ENCODE measurements at regions not wholly inside any gene's neighbourhood (a gene's known extent, or its start where the extent isn't known, plus 50 kb on each side); places are given as distances from the start of the nearest gene placed in this dataset.
"Not testable (repeated sequence)": the region's sequence is repeated elsewhere in the genome, so short reads cannot be mapped to it uniquely, and the experiment has no call there.

DNA sequence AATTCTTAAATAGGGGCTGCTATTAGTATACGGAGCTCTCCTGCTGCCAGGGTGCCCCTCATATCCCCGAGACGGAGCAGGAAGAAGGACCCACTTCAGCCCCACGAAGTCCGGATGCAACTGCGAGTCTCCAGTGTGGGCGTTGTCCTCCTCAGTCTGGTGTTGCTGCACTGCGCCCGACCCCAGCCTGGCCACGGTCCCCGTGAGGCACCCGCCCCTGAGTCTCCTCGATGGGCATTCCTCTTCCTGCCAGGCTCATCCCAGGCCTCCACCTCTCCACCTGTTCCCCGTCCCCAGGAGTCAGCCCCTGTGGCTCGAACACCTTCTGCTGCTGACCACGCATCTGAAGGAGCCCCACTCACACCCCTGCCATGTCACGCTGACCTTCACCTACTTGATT is 68.1 kb upstream of the SFSWAP start:
- no peak for DNase-seq

DNA sequence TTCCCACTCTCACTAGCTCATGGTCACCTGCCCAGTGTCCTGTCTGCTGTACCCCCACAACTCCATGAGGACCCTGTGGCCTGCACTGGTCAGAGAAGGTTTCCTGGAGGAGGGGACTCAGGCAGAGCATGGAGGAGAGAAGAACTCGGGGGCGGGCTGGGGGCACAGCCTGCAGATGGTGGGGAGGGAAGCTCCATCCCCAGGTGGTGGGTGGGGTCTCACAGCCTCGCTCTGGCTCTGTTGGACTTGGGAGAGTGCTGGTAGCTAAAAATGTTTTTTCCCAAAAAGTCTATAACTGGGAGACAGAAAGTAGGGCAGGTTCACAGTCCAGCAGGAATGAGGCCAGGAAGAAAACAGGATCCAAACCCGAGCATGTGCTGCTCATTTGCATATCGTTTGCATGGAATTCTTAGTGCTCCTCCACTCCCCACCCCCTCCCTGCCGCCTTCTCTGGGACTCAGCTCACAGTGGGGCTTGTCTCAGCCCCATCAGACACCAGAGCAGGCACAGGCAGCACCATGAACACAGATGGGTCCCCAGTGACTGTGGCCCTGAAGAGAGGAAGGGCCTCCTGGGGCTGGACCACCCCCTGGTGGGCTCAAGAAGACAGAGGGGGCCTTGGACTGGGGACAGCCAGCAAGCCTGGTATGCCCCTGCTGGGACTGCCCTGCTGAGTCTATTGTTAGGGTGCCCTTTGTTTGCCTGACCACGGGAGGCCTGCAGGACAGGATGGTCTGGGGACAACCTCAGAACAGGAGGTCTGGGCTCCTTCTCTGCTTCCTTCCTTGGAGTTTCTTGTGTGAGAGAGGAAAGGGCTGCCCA is 67.0 kb upstream of the SFSWAP start:
- no peak for DNase-seq

GRCh38 chr12:131644481-131644880 is 66.4 kb upstream of the SFSWAP start:
- no peak for DNase-seq

DNA sequence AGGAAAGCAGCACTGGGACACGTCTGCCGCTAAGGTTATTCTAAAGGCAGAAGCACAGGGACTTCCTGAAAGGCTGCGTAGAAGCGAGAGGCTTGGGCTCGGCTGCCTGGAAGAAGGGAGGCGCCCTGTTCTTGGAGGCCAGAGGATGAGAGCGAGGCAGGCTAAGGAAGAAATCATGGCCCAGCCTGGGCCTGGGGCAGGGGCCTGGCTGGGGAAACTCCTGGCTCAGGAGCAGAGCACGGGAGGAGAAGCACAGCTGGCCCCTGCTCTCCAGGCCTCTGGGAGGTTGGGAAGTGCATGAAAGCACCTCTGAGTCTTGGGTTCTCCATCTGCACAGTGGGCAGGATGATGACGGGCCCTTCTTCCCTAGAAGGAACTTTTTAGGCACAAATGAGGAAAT is 66.0 kb upstream of the SFSWAP start:
- not testable (repeated sequence) for DNase-seq

GRCh38 chr12:131645557-131645956 is 65.3 kb upstream of the SFSWAP start:
- DNase-seq, result not testable (repeated sequence)

DNA sequence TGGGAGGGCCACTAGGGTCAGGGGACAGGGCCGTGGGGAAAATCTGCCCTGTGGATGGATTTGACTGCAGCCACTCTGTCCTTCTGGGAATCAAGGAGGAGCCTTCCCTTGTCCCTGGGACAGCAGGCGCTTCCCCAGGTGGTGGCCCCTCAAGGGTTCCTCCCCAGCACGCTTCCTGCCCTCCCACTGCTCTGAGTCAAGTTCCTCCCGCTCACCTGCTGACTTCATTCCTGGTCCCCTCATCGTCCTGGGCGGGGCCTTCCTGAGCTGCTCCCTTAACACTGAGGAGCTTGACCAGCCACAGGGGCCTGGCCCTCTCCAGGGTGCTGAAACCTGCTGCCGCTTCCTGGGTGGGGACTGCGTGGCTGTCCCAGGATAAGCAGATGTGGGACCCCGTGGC is 64.4 kb upstream of the SFSWAP start:
- not testable (repeated sequence) for DNase-seq

- no peak for DNase-seq
These were observed 63.2 kb upstream of the SFSWAP start for GRCh38 chr12:131647667-131648066.

DNA sequence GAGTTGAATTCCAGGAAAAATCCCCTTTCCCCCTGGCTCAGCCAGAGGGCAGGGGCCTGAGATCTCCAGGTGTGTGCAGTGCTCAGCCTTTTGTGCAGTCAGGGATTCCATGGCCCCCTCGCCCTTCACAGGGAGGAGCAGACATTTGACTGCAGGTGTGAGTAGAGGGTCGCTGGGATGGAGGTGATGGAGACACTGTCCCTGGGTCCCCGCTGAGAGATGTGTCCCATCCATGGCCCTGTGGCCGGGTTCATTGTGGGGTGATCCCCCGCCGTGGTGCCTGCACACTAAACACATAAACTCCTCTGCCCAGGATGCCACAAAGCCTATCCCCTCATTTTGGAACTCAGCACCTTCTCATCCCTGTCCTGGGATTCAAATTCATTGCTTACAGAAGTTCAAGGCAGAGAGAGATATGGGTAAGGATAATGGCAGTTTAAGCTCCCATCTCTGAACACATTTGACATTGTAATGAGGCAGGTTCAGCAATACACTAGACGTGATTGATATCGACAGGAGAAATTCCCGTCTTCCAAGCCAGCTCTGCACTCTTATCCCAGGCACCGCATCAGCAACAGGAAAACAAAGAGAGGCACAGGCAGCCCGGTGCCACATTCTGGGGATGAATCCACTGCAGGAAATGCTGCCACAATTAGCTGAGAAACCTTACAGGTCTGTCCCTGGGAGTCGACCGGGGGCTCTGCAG is 55.3 kb upstream of the SFSWAP start:
- DNase-seq, result not testable (repeated sequence)

- DNase-seq, result not testable (repeated sequence)
These were observed 54.1 kb upstream of the SFSWAP start for GRCh38 chr12:131656796-131657195.

DNA sequence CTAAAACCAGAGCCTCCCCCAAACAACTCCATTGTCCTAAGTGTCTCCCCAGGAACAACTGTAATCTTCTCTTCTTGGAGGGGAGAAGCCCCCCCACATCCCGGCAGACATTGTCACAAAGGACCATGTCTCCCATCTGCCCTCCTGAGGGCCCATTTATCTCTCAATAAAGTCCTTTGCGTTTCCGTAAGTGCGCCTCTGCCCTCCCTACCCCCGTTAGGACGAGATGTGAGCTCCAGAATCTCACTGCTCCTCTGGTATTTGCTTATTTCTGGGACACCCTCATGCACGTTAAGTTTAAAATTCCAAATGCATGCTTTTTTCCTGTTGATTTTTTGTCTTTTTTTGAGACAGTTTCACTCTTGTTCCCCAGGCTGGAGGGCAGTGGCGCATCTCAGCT is 52.3 kb upstream of the SFSWAP start:
- not testable (repeated sequence) for DNase-seq

GRCh38 chr12:131659484-131659883 is 51.4 kb upstream of the SFSWAP start:
- not testable (repeated sequence) for DNase-seq

DNA sequence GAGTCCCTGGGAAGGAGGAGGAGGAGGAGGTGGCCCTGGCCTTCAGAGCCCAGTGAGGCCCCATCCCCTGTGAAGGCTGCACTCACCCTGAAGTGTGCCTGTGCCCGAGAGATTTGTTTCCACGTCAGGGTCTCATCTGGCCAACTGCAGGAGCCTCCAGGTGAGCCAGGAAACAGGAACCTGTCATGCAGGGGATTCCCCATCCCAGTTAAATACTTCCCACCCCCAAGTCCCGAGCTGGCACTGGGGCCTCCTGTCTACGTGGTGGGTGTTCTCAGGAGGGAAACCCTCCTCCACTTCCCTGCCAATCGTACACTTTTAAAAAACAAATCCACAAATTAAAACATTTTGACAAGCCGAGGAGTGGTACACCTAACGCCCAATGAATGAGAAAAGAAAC is 50.9 kb upstream of the SFSWAP start:
- DNase-seq, result not testable (repeated sequence)

DNA sequence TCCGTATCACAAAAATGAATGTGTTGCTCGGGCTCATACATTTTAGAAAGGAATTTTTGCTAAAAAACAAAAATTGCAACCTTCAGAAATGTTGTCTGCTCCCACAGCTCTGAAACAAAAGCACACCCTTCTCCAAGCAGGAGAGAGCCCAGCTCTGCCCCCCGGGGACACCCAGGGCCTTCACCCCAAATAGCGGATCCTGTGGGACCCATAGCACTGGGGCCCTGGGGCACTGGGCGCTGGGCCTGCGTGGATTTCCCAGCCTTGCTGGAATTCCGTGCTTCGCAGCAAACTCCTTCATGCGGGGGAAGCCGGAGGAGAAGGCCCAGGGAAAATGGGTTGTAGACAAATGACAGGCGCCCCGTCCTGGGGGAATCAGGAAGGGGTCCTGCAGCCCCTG is 50.5 kb upstream of the SFSWAP start:
- not testable (repeated sequence) for DNase-seq
